ENCODE measurements at regions not wholly inside any gene's neighbourhood (a gene's known extent, or its start where the extent isn't known, plus 50 kb on each side); places are given as distances from the start of the nearest gene placed in this dataset.

GRCh38 chr6:120511712-120512111, 822.6 kb downstream of the TBC1D32 start:
- H3K4me3 Mint-ChIP-seq = no peak overlapping the region
- Histone ChIP-seq H3K27me3 (ENCODE audit: insufficient read depth) (no peaks in the 10 kb centered on the region), H3K4me2 (no peak overlapping the region), H4K20me1 (replicated peaks; ENCODE audit: insufficient read depth) (no peaks in the 10 kb centered on the region), H3K27ac (ENCODE audit: low read depth) (no peak overlapping the region), H3K4me1 (ENCODE audit: insufficient read depth) (no peaks in the 10 kb centered on the region), H3K4me3 (no peak overlapping the region), H3F3A (replicated peaks; ENCODE audit: low read depth) (no peaks in the 10 kb centered on the region), H3K79me2 (replicated peaks; ENCODE audit: insufficient read depth) (no peaks in the 10 kb centered on the region), H3K36me3 (ENCODE audit: insufficient read depth) (no peaks in the 10 kb centered on the region), H2AFZ (no peak overlapping the region), H3K9me2 (ENCODE audit: insufficient read depth) (0 out of 2 replicates have a peak, but pooled peaks cover 5% of the 10 kb centered on the region)
- peaks cover 5% of the 10 kb centered on the region; the same call in 2 of the 3 replicates for H3K9me3 Mint-ChIP-seq
- H3K4me1 Mint-ChIP-seq = no peaks in the 10 kb centered on the region
- ATAC-seq (no peak), DNase-seq (ENCODE audit: low spot score) (no peak)
- no peaks in the 10 kb centered on the region for H3K36me3 Mint-ChIP-seq (ENCODE audit: low read depth)
- TF ChIP-seq ZNF331 (CRISPR knock-in tag; IDR thresholded peaks at IDR 0.05; ENCODE audit: low read depth) = no peak
- TF ChIP-seq, protein P1, sequence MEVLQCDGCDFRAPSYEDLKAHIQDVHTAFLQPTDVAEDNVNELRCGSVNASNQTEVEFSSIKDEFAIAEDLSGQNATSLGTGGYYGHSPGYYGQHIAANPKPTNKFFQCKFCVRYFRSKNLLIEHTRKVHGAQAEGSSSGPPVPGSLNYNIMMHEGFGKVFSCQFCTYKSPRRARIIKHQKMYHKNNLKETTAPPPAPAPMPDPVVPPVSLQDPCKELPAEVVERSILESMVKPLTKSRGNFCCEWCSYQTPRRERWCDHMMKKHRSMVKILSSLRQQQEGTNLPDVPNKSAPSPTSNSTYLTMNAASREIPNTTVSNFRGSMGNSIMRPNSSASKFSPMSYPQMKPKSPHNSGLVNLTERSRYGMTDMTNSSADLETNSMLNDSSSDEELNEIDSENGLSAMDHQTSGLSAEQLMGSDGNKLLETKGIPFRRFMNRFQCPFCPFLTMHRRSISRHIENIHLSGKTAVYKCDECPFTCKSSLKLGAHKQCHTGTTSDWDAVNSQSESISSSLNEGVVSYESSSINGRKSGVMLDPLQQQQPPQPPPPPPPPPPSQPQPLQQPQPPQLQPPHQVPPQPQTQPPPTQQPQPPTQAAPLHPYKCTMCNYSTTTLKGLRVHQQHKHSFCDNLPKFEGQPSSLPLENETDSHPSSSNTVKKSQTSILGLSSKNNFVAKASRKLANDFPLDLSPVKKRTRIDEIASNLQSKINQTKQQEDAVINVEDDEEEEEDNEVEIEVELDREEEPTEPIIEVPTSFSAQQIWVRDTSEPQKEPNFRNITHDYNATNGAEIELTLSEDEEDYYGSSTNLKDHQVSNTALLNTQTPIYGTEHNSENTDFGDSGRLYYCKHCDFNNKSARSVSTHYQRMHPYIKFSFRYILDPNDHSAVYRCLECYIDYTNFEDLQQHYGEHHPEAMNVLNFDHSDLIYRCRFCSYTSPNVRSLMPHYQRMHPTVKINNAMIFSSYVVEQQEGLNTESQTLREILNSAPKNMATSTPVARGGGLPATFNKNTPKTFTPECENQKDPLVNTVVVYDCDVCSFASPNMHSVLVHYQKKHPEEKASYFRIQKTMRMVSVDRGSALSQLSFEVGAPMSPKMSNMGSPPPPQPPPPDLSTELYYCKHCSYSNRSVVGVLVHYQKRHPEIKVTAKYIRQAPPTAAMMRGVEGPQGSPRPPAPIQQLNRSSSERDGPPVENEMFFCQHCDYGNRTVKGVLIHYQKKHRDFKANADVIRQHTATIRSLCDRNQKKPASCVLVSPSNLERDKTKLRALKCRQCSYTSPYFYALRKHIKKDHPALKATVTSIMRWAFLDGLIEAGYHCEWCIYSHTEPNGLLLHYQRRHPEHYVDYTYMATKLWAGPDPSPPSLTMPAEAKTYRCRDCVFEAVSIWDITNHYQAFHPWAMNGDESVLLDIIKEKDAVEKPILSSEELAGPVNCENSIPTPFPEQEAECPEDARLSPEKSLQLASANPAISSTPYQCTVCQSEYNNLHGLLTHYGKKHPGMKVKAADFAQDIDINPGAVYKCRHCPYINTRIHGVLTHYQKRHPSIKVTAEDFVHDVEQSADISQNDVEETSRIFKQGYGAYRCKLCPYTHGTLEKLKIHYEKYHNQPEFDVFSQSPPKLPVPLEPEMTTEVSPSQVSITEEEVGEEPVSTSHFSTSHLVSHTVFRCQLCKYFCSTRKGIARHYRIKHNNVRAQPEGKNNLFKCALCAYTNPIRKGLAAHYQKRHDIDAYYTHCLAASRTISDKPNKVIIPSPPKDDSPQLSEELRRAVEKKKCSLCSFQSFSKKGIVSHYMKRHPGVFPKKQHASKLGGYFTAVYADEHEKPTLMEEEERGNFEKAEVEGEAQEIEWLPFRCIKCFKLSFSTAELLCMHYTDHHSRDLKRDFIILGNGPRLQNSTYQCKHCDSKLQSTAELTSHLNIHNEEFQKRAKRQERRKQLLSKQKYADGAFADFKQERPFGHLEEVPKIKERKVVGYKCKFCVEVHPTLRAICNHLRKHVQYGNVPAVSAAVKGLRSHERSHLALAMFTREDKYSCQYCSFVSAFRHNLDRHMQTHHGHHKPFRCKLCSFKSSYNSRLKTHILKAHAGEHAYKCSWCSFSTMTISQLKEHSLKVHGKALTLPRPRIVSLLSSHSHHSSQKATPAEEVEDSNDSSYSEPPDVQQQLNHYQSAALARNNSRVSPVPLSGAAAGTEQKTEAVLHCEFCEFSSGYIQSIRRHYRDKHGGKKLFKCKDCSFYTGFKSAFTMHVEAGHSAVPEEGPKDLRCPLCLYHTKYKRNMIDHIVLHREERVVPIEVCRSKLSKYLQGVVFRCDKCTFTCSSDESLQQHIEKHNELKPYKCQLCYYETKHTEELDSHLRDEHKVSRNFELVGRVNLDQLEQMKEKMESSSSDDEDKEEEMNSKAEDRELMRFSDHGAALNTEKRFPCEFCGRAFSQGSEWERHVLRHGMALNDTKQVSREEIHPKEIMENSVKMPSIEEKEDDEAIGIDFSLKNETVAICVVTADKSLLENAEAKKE (CRISPR knock-in tag; IDR thresholded peaks at IDR 0.05) = no peak
- TF ChIP-seq, protein P2, sequence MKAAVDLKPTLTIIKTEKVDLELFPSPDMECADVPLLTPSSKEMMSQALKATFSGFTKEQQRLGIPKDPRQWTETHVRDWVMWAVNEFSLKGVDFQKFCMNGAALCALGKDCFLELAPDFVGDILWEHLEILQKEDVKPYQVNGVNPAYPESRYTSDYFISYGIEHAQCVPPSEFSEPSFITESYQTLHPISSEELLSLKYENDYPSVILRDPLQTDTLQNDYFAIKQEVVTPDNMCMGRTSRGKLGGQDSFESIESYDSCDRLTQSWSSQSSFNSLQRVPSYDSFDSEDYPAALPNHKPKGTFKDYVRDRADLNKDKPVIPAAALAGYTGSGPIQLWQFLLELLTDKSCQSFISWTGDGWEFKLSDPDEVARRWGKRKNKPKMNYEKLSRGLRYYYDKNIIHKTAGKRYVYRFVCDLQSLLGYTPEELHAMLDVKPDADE (IDR thresholded peaks at IDR 0.05) = no peak
- no peak for TF ChIP-seq EZH2phosphoT487 (IDR thresholded peaks at IDR 0.05; ENCODE audit: unreplicated experiment)
- no peak for TF ChIP-seq ZNF114 (CRISPR knock-in tag; IDR thresholded peaks at IDR 0.05)
- TF ChIP-seq POLR2AphosphoS5 (IDR thresholded peaks at IDR 0.05; ENCODE audit: low read depth) = no peak
- TF ChIP-seq EZH2 (IDR thresholded peaks at IDR 0.05; ENCODE audit: low read depth, unreplicated experiment) = no peak
- TF ChIP-seq STAT1 (IDR thresholded peaks at IDR 0.05; ENCODE audit: unreplicated experiment) = no peak
- TF ChIP-seq REST (IDR thresholded peaks at IDR 0.05; ENCODE audit: unreplicated experiment) = no peak
- peaks cover 1% of the 10 kb centered on the region for H3K27me3 Mint-ChIP-seq (ENCODE audit: insufficient read depth, low read depth, poor library complexity)
- no peak overlapping the region for H3K27ac Mint-ChIP-seq
